ENCODE measurements at regions not wholly inside any gene's neighbourhood (a gene's known extent, or its start where the extent isn't known, plus 50 kb on each side); places are given as distances from the start of the nearest gene placed in this dataset.

- TF ChIP-seq CTCF (conservative IDR thresholded peaks at IDR 0.05; ENCODE audit: low read length), result no peak
- no peak for TF ChIP-seq EZH2phosphoT487 (IDR thresholded peaks at IDR 0.05; ENCODE audit: borderline replicate concordance)
Measured at GRCh38 chr12:107450541-107450940, 235.1 kb upstream of the PWP1 start.
